Retina (tissue), 1 donor: ENCODE measurements at regions not wholly inside any gene's neighbourhood (a gene's known extent, or its start where the extent isn't known, plus 50 kb on each side); places are given as distances from the start of the nearest gene placed in this dataset.

Experiments
- DNase-seq: peaks from one replicate; pipeline ENCODE4 v3.0.0-alpha.2; 2016

DNA sequence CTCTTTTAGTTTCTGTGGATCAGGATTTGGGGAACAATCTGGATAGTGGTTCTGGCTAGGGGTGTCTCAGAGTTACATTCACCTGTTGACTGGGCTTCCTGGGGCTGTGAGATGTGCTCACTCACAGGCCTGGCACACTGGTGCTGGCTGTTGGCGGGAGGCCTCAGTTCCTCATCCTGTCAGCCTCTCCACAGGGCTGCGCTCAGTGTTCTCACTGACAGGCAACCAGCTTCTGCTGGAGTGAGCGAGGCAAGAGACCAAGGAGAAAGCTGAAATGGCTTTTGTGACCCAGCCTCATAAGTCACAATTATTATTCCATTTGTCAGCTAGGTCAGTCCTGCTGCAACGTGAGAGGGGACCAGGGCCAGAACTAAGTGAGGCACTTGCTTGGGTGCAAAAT lies 180.6 kb upstream of the GLI2 start:
- no peak for DNase-seq

- DNase-seq = no peak
Observed at GRCh38 chr2:120556911-120557310, 178.8 kb upstream of the GLI2 start.

DNA sequence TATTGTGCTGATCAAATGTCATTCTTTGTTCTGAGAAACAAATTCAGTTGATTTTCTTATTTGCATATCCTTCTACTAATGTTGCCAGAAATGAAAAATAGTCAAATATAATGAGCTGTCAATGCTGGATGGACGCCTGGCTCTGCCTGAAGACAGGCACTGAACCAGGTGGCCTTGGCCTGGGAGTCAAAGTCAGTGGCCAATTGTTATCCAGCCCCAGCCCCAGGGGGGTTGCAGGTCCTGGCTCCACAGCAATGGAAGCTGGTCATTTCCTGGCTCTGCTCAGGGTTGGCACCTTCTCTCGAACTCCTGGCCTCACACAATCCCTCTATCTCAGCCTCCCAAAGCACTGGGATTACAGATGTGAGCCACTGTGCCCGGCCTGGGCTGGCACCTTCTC lies 176.8 kb upstream of the GLI2 start:
- DNase-seq = no peak

DNA sequence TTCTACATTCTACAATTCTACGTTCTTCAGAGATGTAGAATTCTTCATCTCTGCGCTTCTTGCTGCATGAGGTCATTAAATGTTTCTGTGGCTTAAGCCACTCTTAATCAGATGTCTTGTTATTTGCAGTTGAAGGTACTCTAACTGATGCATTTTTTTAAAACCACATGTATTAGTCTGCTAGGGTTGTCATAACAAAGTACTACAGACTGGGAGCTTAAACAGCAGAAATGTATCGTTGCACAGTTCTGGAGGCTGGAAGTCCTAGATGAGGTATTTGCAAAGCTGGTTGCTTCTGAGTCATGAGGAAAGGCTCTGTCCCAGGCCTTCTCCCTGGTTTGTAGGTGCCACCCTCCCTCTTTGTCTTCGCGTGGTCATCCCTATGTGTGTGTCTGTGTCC lies 176.3 kb upstream of the GLI2 start:
- DNase-seq = no peak

DNA sequence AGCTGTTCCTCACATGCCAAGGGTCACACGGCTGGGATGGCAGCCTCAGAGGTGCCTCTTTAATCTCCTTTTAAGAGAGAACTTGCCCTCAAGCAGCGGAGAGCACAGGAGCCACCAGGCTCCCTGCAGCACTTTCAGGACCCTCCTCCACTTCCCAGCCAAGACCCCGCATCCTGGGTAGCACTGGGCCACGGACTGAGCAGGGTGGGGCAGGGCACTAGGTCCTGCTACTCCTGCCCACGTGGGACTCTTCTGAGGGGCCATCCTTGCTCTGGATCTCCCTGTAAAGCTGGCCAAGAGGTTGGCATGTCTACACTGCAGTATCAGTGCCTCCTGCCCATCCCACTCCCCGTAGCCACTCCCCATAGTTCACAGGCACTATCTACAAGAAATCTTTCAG lies 175.3 kb upstream of the GLI2 start:
- DNase-seq = no peak

DNA sequence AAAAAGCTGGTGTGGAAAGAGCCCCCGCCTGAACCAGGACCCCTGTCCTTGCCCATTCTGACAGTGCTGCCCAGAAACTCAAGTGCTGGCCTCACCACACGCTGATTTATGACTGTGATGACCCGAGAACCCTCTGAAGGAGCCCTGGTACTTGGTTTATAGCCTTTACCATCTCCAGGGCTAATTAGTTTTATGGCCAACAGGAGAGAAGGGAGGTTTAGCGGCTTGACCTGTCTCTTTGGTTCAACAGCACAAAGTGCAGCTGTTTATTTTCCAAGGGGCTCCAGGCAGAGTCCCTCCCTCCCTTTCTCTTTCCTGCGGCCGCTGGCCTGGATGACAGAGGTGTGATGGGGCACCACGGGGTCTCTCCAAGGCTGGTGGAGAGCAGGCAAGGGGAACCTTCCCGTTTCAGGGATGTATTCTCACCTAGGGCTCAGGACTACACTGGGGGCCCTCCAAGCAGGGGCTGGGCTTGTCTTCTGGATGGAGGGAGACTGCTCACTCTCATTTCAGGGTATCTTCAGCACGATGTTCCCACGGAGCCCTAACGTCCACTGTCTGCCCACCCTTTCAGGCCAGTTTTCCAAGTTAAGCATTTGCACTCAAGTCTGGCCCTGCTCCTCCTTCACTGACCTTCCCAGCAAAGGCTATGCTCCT lies 174.2 kb upstream of the GLI2 start:
- DNase-seq = no peak

DNA sequence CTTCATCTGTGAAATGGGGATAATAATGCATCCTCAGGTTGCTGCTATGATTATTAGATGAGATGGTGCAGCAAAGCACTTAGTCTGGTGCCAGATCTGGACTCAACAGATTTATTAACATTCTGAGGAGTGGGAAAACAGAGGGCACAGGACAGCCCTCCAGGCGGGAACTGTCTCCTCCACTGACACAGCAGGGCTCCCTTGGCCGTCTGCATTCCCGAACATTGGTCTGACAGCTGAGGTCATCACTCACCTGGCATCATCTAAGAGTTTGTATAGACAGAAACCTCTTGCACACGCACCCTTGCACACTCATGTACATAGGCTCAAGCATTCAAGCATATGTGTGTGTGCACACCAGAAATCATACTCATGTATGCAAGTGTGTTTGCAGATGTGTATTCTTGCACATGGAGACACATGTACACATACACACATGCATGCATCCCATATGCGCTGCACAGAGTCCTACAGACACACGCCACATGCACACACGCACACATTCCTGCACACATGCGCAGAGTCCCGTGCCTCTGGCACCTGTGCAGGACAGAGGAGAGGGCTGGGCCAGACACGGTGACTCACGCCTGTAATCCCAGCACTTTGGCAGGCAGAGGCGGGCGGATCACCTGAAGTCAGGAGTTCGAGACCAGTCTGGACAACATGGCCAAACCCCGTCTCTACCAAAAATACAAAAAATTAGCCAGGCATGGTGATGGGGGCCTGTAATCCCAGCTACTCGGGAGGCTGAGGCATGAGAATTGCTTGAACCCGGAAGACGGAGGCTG lies 173.3 kb upstream of the GLI2 start:
- no peak for DNase-seq

DNA sequence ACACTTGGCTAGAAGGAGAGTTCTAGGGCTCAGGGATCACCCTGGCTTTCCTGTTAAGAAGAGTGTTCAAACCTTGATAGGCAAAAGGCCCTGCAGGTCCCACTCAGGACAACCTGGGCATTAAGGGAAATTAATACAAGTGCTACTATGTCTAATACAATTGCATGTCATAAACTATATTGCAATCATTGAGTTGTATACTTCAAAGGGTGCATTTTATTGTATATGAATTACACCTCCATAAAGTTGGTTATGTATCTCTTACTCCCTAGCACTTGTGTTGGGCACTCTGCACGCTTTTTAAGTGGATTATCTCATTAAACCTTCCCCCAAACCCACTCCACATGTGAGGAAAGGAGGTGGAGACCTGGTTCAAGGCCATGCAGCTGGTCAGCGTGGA lies 172.1 kb upstream of the GLI2 start:
- DNase-seq = no peak

GRCh38 chr2:120564213-120565094 lies 171.2 kb upstream of the GLI2 start:
- no peak for DNase-seq

GRCh38 chr2:120565095-120565460 lies 170.6 kb upstream of the GLI2 start:
- DNase-seq = no peak

GRCh38 chr2:120565929-120566328 lies 169.7 kb upstream of the GLI2 start:
- DNase-seq = no peak

GRCh38 chr2:120566331-120567035 lies 169.2 kb upstream of the GLI2 start:
- DNase-seq = no peak

DNA sequence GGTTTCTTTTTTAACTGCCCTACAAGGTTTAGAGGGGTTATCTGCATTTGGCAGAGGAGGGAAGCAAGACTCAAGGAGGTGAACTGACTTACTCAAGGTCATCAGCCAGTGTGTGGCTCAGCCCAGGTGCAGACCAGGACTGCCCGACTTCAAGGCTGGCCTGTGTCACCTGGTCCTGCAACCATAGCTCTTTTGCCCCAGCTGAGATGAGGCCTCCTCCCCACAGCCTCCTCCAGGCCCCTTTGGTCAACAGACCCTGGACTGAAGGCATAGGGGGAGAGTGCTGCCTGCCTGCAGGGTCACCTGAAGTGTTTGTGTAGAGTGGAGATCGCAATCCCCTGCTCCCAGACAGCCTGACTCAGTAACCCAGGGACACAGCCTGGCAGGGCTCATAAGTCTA lies 168.5 kb upstream of the GLI2 start:
- no peak for DNase-seq

DNA sequence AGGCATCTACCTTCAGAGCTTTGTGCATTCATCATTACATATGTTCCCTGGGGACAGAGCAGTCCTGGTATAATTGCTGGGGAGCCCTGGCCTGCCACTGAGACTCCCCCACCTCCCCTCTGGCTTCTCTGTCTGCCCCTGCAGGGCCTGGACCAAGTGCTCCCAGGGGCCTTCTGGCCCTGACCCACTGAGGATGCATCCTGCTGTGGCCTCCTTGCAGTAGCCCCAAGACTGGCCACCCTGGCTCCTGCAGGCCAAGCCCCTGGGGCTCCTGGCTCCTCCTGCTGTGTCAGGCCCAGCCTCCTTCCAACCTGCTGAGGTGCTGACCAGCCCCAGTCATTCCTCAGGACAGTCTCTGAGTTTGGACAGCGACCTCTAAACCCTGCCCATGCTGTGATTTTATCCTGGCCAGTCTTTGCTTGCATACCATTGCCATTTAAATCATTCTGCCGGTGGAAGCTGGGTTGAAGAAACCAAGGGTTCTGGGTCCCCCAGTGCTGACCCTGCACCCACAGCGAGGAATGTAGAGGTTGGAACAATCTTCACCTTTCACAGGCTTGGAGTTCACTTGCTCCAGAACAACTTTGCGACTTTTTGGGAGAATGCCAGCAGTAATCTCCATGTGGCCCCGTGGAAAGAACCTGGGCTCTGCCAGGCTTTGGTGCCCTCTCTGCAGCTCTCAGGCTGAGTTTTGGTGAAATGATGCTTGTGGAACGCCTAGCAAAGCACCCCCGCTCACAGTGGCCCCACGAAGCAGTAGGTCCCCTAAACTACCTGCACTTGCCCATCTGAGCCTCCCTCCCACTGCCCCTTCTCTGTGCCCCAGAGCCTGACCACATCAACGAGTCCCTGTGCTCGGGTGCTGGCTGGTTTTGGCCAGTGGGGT lies 167.3 kb upstream of the GLI2 start:
- no peak for DNase-seq

- DNase-seq = no peak
Observed at GRCh38 chr2:120568975-120569268, 166.7 kb upstream of the GLI2 start.

- DNase-seq = no peak
Observed at GRCh38 chr2:120570001-120570400, 165.7 kb upstream of the GLI2 start.

- DNase-seq = no peak
Observed at GRCh38 chr2:120570546-120570945, 165.1 kb upstream of the GLI2 start.

GRCh38 chr2:120571015-120571728 lies 164.5 kb upstream of the GLI2 start:
- DNase-seq = no peak

- DNase-seq = no peak
Observed at GRCh38 chr2:120572226-120572625, 163.4 kb upstream of the GLI2 start.

GRCh38 chr2:120574620-120575019 lies 161.0 kb upstream of the GLI2 start:
- DNase-seq = no peak

DNA sequence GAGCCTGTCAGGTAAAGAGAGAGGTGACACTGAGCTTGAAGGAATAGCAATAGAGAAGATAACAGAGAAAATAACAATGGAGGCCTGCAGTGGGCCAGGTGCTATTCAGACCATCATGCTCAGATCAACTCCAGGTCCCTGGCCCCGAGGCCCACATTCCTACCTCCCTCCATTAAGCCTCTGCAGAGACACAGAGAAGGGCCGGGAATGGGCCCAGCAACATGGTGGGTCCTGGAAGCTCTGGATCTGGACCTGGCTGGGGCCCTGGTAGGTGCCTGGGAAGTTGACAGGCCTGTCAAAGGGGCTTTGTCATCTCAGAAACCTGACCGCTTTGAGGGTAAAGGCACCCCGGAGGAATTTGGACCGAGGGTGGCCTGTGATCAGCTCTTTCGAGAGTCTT lies 159.7 kb upstream of the GLI2 start:
- DNase-seq = no peak
